Cardiac muscle cell (in vitro differentiated cells and primary cell): ENCODE measurements at regions not wholly inside any gene's neighbourhood (a gene's known extent, or its start where the extent isn't known, plus 50 kb on each side); places are given as distances from the start of the nearest gene placed in this dataset.

Experiments used
- DNase-seq, 2 donors: peaks; one replicate each; pipeline versions ENCODE4 v3.0.0 to v3.0.0-alpha.2; 2010 to 2017; ENCODE audit warnings: low read depth in 1 of 2, low spot score in 1 of 2
- H3K27ac ChIP-seq: fragments of 200-600 bp; sonication (generic); 2 replicates; pipeline ENCODE4 v1.5.1; 2016
- H3K27me3 ChIP-seq: fragments of 200-600 bp; sonication (generic); 2 replicates; pipeline ENCODE4 v1.6.0; 2016; ENCODE audit warnings: control low read depth
- H3K36me3 ChIP-seq: fragments of 200-600 bp; sonication (generic); 2 replicates; pipeline ENCODE4 v1.5.1; 2016; ENCODE audit warnings: control low read depth
- H3K4me1 ChIP-seq: fragments of 200-600 bp; sonication (generic); 2 replicates; pipeline ENCODE4 v1.8.1; 2017; ENCODE audit warnings: low read depth, mild to moderate bottlenecking, mixed run types
- H3K4me3 ChIP-seq: fragments of 200-600 bp; sonication (generic); 2 replicates; pipeline ENCODE4 v1.5.1; 2016; ENCODE audit warnings: mild to moderate bottlenecking
- H3K9me3 ChIP-seq: fragments of 200-600 bp; sonication (generic); 2 replicates; pipeline ENCODE4 v1.5.1; 2017; ENCODE audit warnings: low read depth, mild to moderate bottlenecking, control low read depth
- CTCF ChIP-seq: IDR thresholded peaks from 2 replicates; pipeline ENCODE4 v1.5.1; 2012; ENCODE audit warnings: low read depth, mild to moderate bottlenecking, low read length

- Histone ChIP-seq H3K4me1 (no peaks in the 10 kb centered on the region), H3K27ac (no peak overlapping the region), H3K36me3 (no peaks in the 10 kb centered on the region), H3K4me3 (no peak overlapping the region), H3K9me3 (no peaks in the 10 kb centered on the region), H3K27me3 (no peaks in the 10 kb centered on the region)
- no peak for TF ChIP-seq CTCF
- no peak for DNase-seq
These were observed 428.0 kb downstream of the DHX35 start for GRCh38 chr20:39390186-39390585.

GRCh38 chr20:39381595-39381994, 419.5 kb downstream of the DHX35 start:
- no peak overlapping the region for H3K27ac ChIP-seq
- no peaks in the 10 kb centered on the region for H3K36me3 ChIP-seq
- TF ChIP-seq CTCF = no peak
- no peaks in the 10 kb centered on the region for H3K4me1 ChIP-seq
- H3K27me3 ChIP-seq = no peaks in the 10 kb centered on the region
- no peaks in the 10 kb centered on the region for H3K9me3 ChIP-seq
- DNase-seq = no peak
- no peak overlapping the region for H3K4me3 ChIP-seq

- no peak for TF ChIP-seq CTCF
- Histone ChIP-seq H3K27ac (no peak overlapping the region), H3K36me3 (no peaks in the 10 kb centered on the region), H3K9me3 (no peaks in the 10 kb centered on the region), H3K4me1 (no peaks in the 10 kb centered on the region), H3K4me3 (no peak overlapping the region), H3K27me3 (no peaks in the 10 kb centered on the region)
- no peak for DNase-seq
These were observed 416.6 kb downstream of the DHX35 start for GRCh38 chr20:39378776-39379175.

GRCh38 chr20:39376788-39377187, 414.6 kb downstream of the DHX35 start:
- H3K36me3 ChIP-seq = no peaks in the 10 kb centered on the region
- no peak for TF ChIP-seq CTCF
- no peak overlapping the region for H3K4me3 ChIP-seq
- no peak overlapping the region for H3K27ac ChIP-seq
- H3K9me3 ChIP-seq = no peaks in the 10 kb centered on the region
- no peak for DNase-seq
- H3K4me1 ChIP-seq = no peaks in the 10 kb centered on the region
- no peaks in the 10 kb centered on the region for H3K27me3 ChIP-seq

GRCh38 chr20:39364320-39364719, 402.2 kb downstream of the DHX35 start:
- no peak for TF ChIP-seq CTCF
- Histone ChIP-seq H3K36me3 (no peaks in the 10 kb centered on the region), H3K27ac (no peak overlapping the region), H3K27me3 (no peaks in the 10 kb centered on the region), H3K4me3 (no peak overlapping the region), H3K4me1 (no peaks in the 10 kb centered on the region), H3K9me3 (no peaks in the 10 kb centered on the region)
- DNase-seq = no peak
